Tibial artery (tissue), 4 donors: ENCODE measurements at regions not wholly inside any gene's neighbourhood (a gene's known extent, or its start where the extent isn't known, plus 50 kb on each side); places are given as distances from the start of the nearest gene placed in this dataset.

Source experiments
- DNase-seq, 2 donors: peaks; one replicate each; pipeline ENCODE4 v3.0.0-alpha.2; 2019
- H3K27ac ChIP-seq, 2 donors: fragments of 200-600 bp; sonication (generic) in 1 of 2; 1 replicate in 1 of 2; 2 replicates in 1 of 2; pipeline ENCODE4 v1.5.1; 2018 to 2019; ENCODE audit warnings: mild to moderate bottlenecking in 1 of 2
- H3K27me3 ChIP-seq, 2 donors: fragments of 200-600 bp; sonication (generic) in 1 of 2; one replicate each; pipeline versions ENCODE4 v1.5.1 to v1.6.0; 2016 to 2019
- H3K36me3 ChIP-seq, 3 donors: fragments of 200-600 bp; sonication (generic) in 2 of 3; one replicate each; pipeline ENCODE4 v1.5.1; 2016 to 2019; ENCODE audit warnings: mild to moderate bottlenecking in 2 of 3
- H3K4me1 ChIP-seq, 4 donors: fragments of 200-600 bp; sonication (generic) in 2 of 4; 1 replicate in 3 of 4; 2 replicates in 1 of 4; pipeline ENCODE4 v1.5.1; 2016 to 2019
- H3K4me3 ChIP-seq, 2 donors: fragments of 200-600 bp; sonication (generic) in 1 of 2; 1 replicate in 1 of 2; 2 replicates in 1 of 2; pipeline ENCODE4 v1.5.1; 2018 to 2019; ENCODE audit warnings: mild to moderate bottlenecking in 2 of 2
- H3K9me3 ChIP-seq, 3 donors: fragments of 200-600 bp; sonication (generic) in 1 of 3; one replicate each; pipeline ENCODE4 v1.5.1; 2016 to 2019
- intact Hi-C: fragments of 100-400 bp; cut with DNase I; formaldehyde crosslinking; loops from one replicate; pipeline ENCODE4 v1.15.0; 2023; ENCODE audit warnings: low total_unique reads
- TF ChIP-seq, protein P1 (sequence below), 2 experiments: fragments of 200-600 bp in 1 of 2; fragments of 450-650 bp in 1 of 2; IDR thresholded peaks; one replicate each; pipeline ENCODE4 v1.5.1; 2017 to 2019; ENCODE audit warnings: antibody characterized with exemption in 2 of 2, mild to moderate bottlenecking in 1 of 2, moderate library complexity in 1 of 2

DNA sequence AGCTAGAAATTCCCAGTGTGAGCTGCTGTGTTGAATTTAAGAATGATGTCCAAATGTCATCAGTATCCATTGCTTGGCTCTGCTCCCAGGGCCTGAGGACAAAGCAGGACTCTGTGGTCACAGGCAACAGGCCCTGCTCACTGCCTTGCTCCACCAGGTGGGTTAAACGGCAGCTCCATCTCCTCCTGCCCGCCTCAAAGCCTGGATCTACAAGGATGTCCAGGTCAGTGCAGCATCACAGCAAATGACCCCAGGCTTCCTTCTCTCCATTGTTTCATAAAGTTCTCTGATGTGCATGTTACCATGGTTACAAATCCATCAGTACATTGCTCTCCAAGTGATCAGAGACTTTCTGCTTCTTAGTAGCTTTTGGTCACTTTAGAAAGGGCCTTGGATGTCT, 322.0 kb upstream of the ZNF32 start:
- no peak overlapping the region for H3K27ac ChIP-seq
- H3K27me3 ChIP-seq, result no peaks in the 10 kb centered on the region
- H3K36me3 ChIP-seq, result no peaks in the 10 kb centered on the region
- intact Hi-C loops, result loop anchor here (5.0 kb wide), 1 partner anchor 1012 kb away; no protein-coding TSS in a partner anchor
- no peak for DNase-seq
- H3K9me3 ChIP-seq, result no peaks in the 10 kb centered on the region
- TF ChIP-seq, protein P1, sequence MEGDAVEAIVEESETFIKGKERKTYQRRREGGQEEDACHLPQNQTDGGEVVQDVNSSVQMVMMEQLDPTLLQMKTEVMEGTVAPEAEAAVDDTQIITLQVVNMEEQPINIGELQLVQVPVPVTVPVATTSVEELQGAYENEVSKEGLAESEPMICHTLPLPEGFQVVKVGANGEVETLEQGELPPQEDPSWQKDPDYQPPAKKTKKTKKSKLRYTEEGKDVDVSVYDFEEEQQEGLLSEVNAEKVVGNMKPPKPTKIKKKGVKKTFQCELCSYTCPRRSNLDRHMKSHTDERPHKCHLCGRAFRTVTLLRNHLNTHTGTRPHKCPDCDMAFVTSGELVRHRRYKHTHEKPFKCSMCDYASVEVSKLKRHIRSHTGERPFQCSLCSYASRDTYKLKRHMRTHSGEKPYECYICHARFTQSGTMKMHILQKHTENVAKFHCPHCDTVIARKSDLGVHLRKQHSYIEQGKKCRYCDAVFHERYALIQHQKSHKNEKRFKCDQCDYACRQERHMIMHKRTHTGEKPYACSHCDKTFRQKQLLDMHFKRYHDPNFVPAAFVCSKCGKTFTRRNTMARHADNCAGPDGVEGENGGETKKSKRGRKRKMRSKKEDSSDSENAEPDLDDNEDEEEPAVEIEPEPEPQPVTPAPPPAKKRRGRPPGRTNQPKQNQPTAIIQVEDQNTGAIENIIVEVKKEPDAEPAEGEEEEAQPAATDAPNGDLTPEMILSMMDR (IDR thresholded peaks at IDR 0.05), result no peak
- no peak overlapping the region for H3K4me3 ChIP-seq
- H3K4me1 ChIP-seq, result peaks cover 0 to 8% (median 6%) of the 10 kb centered on the region in 4 donors

GRCh38 chr10:43970018-43970698, 321.5 kb upstream of the ZNF32 start:
- Histone ChIP-seq H3K9me3 (no peaks in the 10 kb centered on the region), H3K4me3 (no peak overlapping the region), H3K4me1 (peaks cover 0 to 14% (median 9%) of the 10 kb centered on the region in 4 donors), H3K36me3 (no peaks in the 10 kb centered on the region), H3K27me3 (no peaks in the 10 kb centered on the region), H3K27ac (no peak overlapping the region)
- no peak for DNase-seq
- TF ChIP-seq, protein P1 (IDR thresholded peaks at IDR 0.05), result no peak
- intact Hi-C loops, result loop anchor here (5.0 kb wide), 1 partner anchor 1012 kb away; no protein-coding TSS in a partner anchor

- Histone ChIP-seq H3K27me3 (no peaks in the 10 kb centered on the region), H3K4me1 (peaks cover 0 to 20% (median 14%) of the 10 kb centered on the region in 4 donors), H3K36me3 (no peaks in the 10 kb centered on the region), H3K4me3 (no peak overlapping the region), H3K9me3 (no peaks in the 10 kb centered on the region), H3K27ac (no peak overlapping the region)
- TF ChIP-seq, protein P1 (IDR thresholded peaks at IDR 0.05), result no peak
- DNase-seq, result no peak
- intact Hi-C loops, result loop anchor here (10.0 kb wide), 2 partner anchors 45 to 145 kb away; no protein-coding TSS in a partner anchor
Measured at GRCh38 chr10:43969506-43969905, 320.8 kb upstream of the ZNF32 start.

DNA sequence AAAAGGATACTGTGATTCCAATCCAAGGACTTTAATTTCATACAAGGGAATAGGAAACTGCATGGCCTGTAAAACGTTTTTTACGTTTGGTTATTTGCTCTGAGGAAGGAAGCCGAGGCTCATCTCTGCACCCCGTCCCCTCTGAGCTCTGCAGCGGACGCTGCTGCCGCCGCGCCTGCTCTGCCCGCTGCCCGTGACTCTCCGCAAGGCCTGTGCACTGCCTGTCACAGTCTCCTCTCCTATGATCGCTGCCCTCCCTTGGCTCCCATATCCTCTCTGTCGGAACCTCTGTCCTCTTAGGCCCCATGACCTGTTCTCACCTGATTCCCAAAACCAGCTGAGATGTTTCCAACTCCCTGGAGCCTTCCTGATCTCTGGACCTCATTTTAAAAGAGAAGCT, 320.3 kb upstream of the ZNF32 start:
- no peaks in the 10 kb centered on the region for H3K9me3 ChIP-seq
- intact Hi-C loops, result loop anchor here (10.0 kb wide), 2 partner anchors 46 to 144 kb away; no protein-coding TSS in a partner anchor
- H3K36me3 ChIP-seq, result no peaks in the 10 kb centered on the region
- DNase-seq, result no peak
- no peaks in the 10 kb centered on the region for H3K27me3 ChIP-seq
- H3K4me3 ChIP-seq, result no peak overlapping the region
- peaks cover 0 to 26% (median 20%) of the 10 kb centered on the region in 4 donors for H3K4me1 ChIP-seq
- no peak overlapping the region for H3K27ac ChIP-seq
- TF ChIP-seq, protein P1 (IDR thresholded peaks at IDR 0.05), result no peak

DNA sequence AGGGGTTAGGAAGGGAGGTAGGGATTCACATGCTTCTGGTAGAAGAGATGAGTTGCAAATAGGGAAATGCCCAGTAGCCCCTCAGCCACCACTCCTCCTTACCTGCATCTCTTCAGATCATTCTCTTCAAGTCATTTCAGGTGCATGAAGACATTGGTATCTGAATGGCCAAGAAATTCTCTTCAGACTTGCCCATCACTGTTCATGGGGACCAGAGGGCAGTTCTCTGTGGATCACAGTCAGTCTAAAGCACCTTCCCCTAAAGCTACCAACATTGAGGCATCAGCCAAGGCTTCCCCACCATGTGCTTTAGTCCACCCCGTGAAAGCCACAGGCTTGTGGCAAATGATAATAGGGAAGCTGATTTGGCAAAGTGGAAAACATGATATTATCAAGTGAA, 319.4 kb upstream of the ZNF32 start:
- no peak for DNase-seq
- TF ChIP-seq, protein P1 (IDR thresholded peaks at IDR 0.05), result no peak
- Histone ChIP-seq H3K27me3 (no peaks in the 10 kb centered on the region), H3K4me1 (peaks cover 0 to 35% (median 27%) of the 10 kb centered on the region in 4 donors), H3K36me3 (no peaks in the 10 kb centered on the region), H3K4me3 (no peak overlapping the region), H3K9me3 (no peaks in the 10 kb centered on the region), H3K27ac (no peak overlapping the region)
- intact Hi-C loops, result loop anchor here (10.0 kb wide), 2 partner anchors 47 to 143 kb away; no protein-coding TSS in a partner anchor
